Parathyroid adenoma (tissue), 2 donors: ENCODE measurements at regions not wholly inside any gene's neighbourhood (a gene's known extent, or its start where the extent isn't known, plus 50 kb on each side); places are given as distances from the start of the nearest gene placed in this dataset.

Experiments
- H2AFZ ChIP-seq: fragments of 300-600 bp; sonication (generic); one replicate; pipeline ENCODE4 v1.7.0; 2017; ENCODE audit warnings: antibody characterized with exemption, mild to moderate bottlenecking
- H3K27ac ChIP-seq: fragments of 300-600 bp; sonication (generic); one replicate; pipeline ENCODE4 v1.7.0; 2017
- H3K27me3 ChIP-seq: fragments of 300-600 bp; sonication (generic); one replicate; pipeline ENCODE4 v1.7.0; 2017; ENCODE audit warnings: low read length; ENCODE audit not compliant: control insufficient read depth, insufficient read depth
- H3K36me3 ChIP-seq: fragments of 300-600 bp; sonication (generic); one replicate; pipeline ENCODE4 v1.7.0; 2017; ENCODE audit warnings: low read length; ENCODE audit not compliant: control insufficient read depth, insufficient read depth
- H3K4me1 ChIP-seq: fragments of 300-600 bp; sonication (generic); one replicate; pipeline ENCODE4 v1.7.0; 2017; ENCODE audit warnings: control low read depth
- H3K4me2 ChIP-seq: fragments of 300-600 bp; sonication (generic); one replicate; pipeline ENCODE4 v1.7.0; 2017; ENCODE audit warnings: low read length
- H3K4me3 ChIP-seq: fragments of 300-600 bp; sonication (generic); one replicate; pipeline ENCODE4 v1.7.0; 2017; ENCODE audit warnings: low read depth, low read length
- H3K79me2 ChIP-seq: fragments of 300-600 bp; sonication (generic); one replicate; pipeline ENCODE4 v1.7.0; 2017; ENCODE audit warnings: control low read depth
- H3K9ac ChIP-seq: fragments of 300-600 bp; sonication (generic); one replicate; pipeline ENCODE4 v1.7.0; 2017; ENCODE audit warnings: mild to moderate bottlenecking
- H3K9me3 ChIP-seq: fragments of 300-600 bp; sonication (generic); one replicate; pipeline ENCODE4 v1.7.0; 2017; ENCODE audit warnings: low read length; ENCODE audit not compliant: control insufficient read depth
- TF ChIP-seq, protein P1 (sequence below): fragments of 300-600 bp; sonication (generic); IDR thresholded peaks from one replicate; pipeline ENCODE4 v1.7.0; 2017; ENCODE audit warnings: antibody characterized with exemption, mild to moderate bottlenecking
- donor health status: primary hyperparathyroidism.

DNA sequence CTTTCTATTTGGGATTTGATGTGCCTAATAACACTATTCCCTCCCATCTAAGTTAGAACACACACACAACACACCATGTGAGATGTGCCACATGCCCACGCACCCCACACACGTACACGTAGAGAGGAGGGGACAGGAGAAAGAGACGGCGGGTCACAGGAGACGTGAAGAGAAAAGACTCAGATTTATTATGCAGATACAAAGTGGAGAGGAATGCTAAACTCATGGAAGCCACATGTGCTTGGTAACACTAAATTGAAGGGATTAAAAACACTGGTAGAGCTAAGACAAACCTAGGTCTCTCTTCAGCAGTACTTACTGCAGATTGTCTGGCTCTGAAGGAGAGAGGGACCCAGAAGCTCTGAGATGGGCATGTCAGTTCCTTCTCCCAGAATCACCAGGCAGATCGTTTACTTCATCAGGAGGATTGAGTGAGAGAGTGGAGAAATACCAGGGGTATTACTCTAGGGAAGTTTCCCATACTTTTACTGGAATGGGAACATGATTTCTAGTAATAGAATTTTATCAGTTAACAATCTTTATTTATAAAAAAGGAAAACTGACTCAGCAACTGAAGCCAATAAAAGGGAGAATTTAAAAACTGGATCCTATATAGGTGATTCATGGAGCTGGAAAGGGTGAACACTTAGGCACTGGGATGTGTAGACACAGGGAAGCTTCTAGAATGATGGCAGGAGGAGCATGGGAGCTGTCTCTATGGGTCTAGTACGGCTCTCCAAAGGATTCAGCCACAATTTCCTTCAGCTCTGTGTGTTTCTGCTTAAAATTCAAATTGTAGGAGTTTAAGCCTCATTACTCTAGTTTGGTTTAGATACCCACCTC, 139.4 kb downstream of the MACIR start:
- H3K9me3 ChIP-seq: no peaks in the 10 kb centered on the region
- H3K9ac ChIP-seq: no peak overlapping the region
- H3K4me2 ChIP-seq: no peak overlapping the region
- H3K27ac ChIP-seq: no peak overlapping the region
- H3K4me1 ChIP-seq: peaks cover 19% of the 10 kb centered on the region
- no peaks in the 10 kb centered on the region for H3K79me2 ChIP-seq
- no peaks in the 10 kb centered on the region for H3K36me3 ChIP-seq
- no peaks in the 10 kb centered on the region for H3K27me3 ChIP-seq
- TF ChIP-seq, protein P1, sequence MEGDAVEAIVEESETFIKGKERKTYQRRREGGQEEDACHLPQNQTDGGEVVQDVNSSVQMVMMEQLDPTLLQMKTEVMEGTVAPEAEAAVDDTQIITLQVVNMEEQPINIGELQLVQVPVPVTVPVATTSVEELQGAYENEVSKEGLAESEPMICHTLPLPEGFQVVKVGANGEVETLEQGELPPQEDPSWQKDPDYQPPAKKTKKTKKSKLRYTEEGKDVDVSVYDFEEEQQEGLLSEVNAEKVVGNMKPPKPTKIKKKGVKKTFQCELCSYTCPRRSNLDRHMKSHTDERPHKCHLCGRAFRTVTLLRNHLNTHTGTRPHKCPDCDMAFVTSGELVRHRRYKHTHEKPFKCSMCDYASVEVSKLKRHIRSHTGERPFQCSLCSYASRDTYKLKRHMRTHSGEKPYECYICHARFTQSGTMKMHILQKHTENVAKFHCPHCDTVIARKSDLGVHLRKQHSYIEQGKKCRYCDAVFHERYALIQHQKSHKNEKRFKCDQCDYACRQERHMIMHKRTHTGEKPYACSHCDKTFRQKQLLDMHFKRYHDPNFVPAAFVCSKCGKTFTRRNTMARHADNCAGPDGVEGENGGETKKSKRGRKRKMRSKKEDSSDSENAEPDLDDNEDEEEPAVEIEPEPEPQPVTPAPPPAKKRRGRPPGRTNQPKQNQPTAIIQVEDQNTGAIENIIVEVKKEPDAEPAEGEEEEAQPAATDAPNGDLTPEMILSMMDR: no peak
- H2AFZ ChIP-seq: peak overlapping the region; percentile 48
- H3K4me3 ChIP-seq: no peak overlapping the region

GRCh38 chr5:103394676-103395075, 136.1 kb downstream of the MACIR start:
- Histone ChIP-seq H3K4me1 (peaks cover 30% of the 10 kb centered on the region), H3K27me3 (no peaks in the 10 kb centered on the region), H3K4me2 (no peak overlapping the region), H3K4me3 (no peak overlapping the region), H3K9ac (no peak overlapping the region), H3K36me3 (no peaks in the 10 kb centered on the region), H3K27ac (peak overlapping the region; percentile 58), H3K79me2 (no peaks in the 10 kb centered on the region), H3K9me3 (no peaks in the 10 kb centered on the region), H2AFZ (peak overlapping the region; percentile 76)
- TF ChIP-seq, protein P1: no peak

- H3K36me3 ChIP-seq: no peaks in the 10 kb centered on the region
- peaks cover 44% of the 10 kb centered on the region for H3K4me1 ChIP-seq
- H3K9me3 ChIP-seq: no peaks in the 10 kb centered on the region
- H3K4me3 ChIP-seq: no peak overlapping the region
- H2AFZ ChIP-seq: peak overlapping the region; percentile 52
- no peak overlapping the region for H3K4me2 ChIP-seq
- TF ChIP-seq, protein P1: peak; percentile 28
- no peaks in the 10 kb centered on the region for H3K27me3 ChIP-seq
- peak overlapping the region; percentile 58 for H3K27ac ChIP-seq
- H3K79me2 ChIP-seq: no peaks in the 10 kb centered on the region
- H3K9ac ChIP-seq: no peak overlapping the region
Measured at GRCh38 chr5:103393101-103393754, 134.7 kb downstream of the MACIR start.

- TF ChIP-seq, protein P1: no peak
- Histone ChIP-seq H3K9ac (no peak overlapping the region), H3K9me3 (no peaks in the 10 kb centered on the region), H2AFZ (no peak overlapping the region), H3K79me2 (no peaks in the 10 kb centered on the region), H3K27me3 (no peaks in the 10 kb centered on the region), H3K4me2 (no peak overlapping the region), H3K36me3 (no peaks in the 10 kb centered on the region), H3K4me1 (peaks cover 38% of the 10 kb centered on the region), H3K27ac (no peak overlapping the region), H3K4me3 (no peak overlapping the region)
Measured at GRCh38 chr5:103391659-103392058, 133.1 kb downstream of the MACIR start.
